ENCODE measurements at regions not wholly inside any gene's neighbourhood (a gene's known extent, or its start where the extent isn't known, plus 50 kb on each side); places are given as distances from the start of the nearest gene placed in this dataset.

GRCh38 chr6:43979525-43979924 is 147.7 kb downstream of the MRPL14 start:
- TF ChIP-seq, protein P1, sequence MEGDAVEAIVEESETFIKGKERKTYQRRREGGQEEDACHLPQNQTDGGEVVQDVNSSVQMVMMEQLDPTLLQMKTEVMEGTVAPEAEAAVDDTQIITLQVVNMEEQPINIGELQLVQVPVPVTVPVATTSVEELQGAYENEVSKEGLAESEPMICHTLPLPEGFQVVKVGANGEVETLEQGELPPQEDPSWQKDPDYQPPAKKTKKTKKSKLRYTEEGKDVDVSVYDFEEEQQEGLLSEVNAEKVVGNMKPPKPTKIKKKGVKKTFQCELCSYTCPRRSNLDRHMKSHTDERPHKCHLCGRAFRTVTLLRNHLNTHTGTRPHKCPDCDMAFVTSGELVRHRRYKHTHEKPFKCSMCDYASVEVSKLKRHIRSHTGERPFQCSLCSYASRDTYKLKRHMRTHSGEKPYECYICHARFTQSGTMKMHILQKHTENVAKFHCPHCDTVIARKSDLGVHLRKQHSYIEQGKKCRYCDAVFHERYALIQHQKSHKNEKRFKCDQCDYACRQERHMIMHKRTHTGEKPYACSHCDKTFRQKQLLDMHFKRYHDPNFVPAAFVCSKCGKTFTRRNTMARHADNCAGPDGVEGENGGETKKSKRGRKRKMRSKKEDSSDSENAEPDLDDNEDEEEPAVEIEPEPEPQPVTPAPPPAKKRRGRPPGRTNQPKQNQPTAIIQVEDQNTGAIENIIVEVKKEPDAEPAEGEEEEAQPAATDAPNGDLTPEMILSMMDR (IDR thresholded peaks at IDR 0.05), result no peak
- no peak for TF ChIP-seq POLR2A (IDR thresholded peaks at IDR 0.05)
